Gastroesophageal sphincter (tissue), 3 donors: ENCODE measurements at regions not wholly inside any gene's neighbourhood (a gene's known extent, or its start where the extent isn't known, plus 50 kb on each side); places are given as distances from the start of the nearest gene placed in this dataset.

Experiments used
- CTCF ChIP-seq, 4 experiments: fragments of 200-600 bp in 2 of 4; fragments of 450-650 bp in 2 of 4; sonication (generic) in 1 of 4; IDR thresholded peaks; one replicate each; pipeline ENCODE4 v1.5.1; 2017 to 2019; ENCODE audit warnings: antibody characterized with exemption in 4 of 4, mild to moderate bottlenecking in 2 of 4, moderate library complexity in 2 of 4
- EP300 ChIP-seq: sonication (generic); formaldehyde crosslinking; IDR thresholded peaks from one replicate; pipeline ENCODE4 v1.6.1; 2017; ENCODE audit warnings: antibody characterized with exemption, mild to moderate bottlenecking
- POLR2A ChIP-seq, 2 donors: fragments of 450-650 bp; IDR thresholded peaks; one replicate each; pipeline ENCODE4 v1.6.1; 2017; ENCODE audit warnings: antibody characterized with exemption in 2 of 2, mild to moderate bottlenecking in 2 of 2, moderate library complexity in 1 of 2

DNA sequence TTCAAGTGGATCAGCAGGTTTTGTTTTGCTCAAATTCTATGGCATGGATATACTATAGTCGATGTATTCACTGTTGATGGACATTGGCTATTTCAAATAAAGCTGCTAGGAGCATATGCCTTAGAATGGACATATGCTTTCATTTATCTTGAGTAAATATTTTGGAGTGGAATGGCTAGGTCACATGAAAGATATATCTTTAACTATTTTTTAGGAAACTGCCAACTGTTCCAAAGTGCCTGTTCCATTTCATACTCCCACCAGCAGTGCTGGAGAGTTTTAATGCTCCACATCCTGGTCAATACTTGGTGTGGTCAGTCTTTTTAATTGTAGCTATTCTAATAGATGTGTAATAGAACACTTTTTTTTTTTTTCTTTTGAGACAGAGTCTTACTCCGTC is 81.1 kb upstream of the PIM1 start:
- no peak for TF ChIP-seq POLR2A (IDR thresholded peaks at IDR 0.05)
- no peak for TF ChIP-seq CTCF (IDR thresholded peaks at IDR 0.05)
- no peak for TF ChIP-seq EP300
